Ureter (tissue), 1 donor: ENCODE measurements at regions not wholly inside any gene's neighbourhood (a gene's known extent, or its start where the extent isn't known, plus 50 kb on each side); places are given as distances from the start of the nearest gene placed in this dataset.

ENCODE experiments used
- DNase-seq: peaks from one replicate; pipeline ENCODE4 v3.0.0-alpha.2; 2020; ENCODE audit warnings: low spot score
- donor health status: DM: yes; HTN: yes; CAD: no.

DNA sequence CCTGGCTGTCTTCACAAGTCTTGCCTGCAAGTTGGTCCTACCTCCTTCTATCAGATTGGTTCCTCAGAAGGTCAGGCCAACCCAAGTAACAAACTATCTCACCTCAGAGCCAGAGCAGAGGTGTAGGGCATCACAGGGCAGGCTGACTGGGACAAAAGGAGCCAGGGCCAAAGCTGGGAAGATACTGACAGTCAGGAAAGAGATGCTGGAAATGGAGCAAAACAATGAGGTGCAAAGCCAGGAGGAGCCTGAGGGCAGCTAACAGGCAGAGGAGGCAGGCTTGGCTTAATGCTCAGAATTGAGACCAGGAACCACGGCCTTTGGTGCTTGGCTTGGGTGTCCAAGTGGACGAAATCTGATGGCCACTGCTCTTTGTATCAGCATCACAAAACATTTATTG, 68.4 kb upstream of the PNMA1 start:
- no peak for DNase-seq

DNA sequence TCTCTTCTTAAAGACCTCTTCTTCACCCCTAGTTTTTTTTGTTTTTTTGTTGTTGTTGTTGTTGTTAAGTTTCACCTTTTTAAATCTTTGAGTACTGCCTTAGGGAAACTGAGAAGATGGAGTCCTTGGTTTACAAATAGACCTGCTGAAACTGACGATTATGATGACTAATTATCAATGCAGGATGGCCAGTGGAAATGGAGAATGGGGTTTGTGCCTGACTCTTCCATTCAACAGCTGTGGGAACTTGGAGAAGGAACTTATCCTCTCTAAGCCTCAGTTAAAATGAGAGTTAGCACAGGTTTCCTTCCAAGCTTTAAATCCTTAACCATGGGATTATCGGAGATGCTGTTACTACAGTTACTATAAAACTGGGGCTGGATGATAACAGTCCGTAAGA, 66.7 kb upstream of the PNMA1 start:
- DNase-seq = no peak

DNA sequence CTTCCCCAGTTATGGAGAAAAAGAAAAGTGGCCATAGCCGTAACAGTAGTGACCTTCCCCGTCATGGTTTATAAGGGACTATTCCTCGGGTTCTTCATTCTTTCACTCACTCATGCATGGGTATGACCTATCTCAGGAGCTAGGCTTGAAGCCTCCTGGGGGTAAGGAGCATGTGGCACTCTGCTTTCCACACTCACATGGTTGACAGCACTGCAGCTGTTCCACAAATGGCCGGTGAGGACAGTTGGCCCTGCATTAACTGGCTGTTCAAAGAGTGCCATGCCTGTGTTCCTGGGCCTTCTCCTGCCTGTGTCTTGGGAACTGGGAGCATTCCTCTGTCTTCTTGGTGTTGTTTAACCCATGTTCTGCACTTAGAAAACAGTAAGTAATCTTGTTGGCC, 66.2 kb upstream of the PNMA1 start:
- DNase-seq = no peak

DNA sequence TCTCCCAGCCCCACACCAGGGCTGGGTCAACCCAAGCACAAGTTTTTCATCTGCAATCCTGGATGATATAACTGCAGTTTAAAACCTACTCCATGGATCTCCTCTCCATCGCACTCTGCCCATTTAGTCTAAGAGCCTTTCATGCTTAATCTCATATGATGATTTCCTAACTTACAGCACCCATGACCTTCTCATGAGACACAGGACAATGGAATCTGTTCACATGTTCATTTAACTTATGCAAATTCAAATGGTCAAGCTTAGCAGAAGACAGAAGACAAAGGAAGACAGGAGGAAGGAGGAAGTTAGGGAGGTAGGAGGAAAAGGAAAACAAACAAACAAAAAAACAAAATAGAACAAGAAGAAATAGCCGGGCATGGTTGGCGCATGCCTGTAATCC, 64.6 kb upstream of the PNMA1 start:
- DNase-seq = no peak

DNA sequence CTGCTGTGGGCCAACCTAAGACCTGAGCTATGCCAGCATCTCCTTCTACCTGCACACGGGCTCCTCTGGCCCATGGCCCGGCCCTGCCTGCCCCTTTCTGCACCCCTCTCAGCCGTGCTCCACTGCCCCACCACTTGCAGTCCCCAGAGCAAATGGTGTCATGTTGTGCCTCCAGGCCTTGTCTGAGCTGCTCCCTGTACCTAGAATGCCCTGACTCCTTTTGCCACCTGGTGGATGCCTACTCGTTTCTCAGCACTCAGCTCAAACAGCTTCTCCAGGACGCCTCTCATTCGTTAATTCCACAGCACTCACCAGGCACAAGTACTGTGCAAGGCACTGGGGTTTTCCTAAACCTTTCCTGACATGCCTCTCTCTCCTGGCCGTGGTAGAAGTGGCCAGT, 63.2 kb upstream of the PNMA1 start:
- no peak for DNase-seq

DNA sequence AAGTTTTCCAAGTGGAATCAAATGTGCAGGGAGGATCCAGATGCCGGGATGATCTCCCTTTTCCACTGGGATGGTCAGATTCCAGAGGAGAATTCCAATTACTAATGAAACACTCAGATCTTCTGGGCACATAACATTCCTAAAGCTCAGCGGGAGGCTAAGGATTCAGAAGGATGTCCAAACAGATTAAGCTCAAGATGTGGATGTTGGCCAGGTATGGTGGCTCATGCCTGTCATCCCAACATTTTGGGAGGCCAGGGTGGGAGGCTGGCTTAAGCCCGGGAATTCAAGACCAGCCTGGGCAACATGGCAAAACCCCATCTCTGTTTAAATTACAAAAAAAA, 62.0 kb upstream of the PNMA1 start:
- DNase-seq = no peak

DNA sequence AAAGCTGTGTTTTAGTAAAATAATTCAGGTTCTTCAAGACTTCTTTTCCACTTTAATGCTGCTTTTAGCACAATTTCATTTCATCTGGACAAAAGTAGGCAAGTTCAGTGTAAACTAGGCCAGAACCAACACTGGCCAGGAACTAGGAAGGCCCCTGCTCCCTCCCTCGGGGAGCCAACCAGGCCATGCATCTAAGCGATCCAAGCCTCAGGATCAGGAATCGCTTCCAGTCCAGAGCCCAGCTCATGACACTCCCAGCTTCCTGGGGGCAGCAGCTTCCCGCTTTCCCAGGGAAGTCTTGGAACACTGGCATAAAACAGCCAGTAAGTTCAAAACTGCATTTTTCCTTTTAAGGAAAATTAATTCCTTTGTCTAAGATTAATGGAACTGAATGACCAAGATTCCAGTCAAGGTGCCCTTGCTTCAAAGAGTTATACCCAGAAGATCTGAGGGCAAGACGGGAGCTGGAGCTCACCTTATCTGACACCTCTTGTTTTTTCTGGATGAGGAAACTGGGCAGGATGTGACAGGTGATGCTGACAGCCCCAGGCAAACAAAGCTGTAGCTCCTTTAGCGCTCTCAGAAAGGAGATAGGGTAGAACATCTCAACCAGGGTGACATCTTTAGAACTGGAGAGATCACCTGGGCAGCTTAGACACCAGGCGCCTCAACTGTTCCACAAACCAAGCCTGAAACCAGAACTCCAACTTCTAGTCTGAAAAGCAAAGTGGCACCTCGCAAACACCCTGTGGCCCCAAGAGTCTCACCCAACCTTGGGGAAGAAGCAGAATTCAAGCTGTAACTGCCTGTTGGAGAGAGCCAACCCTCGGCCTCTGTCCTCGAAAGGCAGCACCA, 61.4 kb upstream of the PNMA1 start:
- no peak for DNase-seq

DNA sequence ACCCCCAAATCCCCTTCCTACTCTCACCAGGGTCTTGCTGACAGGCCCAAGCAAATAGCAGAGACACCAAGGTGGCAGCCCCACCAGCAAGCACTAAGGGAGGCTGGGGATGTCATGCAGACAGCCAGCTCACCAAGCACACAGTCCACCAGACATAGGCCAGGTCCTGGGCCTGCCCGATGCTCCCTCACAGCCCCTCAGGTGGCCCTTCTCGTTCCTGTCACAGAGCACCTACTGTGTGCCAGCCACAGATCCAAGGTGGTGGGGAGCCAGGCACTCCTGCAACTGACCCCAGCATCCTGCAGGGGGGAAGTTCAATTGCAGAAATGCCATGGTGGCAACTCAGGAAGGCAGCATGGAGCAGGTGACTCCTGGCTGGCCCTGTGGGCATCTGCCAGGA, 60.5 kb upstream of the PNMA1 start:
- DNase-seq = no peak

DNA sequence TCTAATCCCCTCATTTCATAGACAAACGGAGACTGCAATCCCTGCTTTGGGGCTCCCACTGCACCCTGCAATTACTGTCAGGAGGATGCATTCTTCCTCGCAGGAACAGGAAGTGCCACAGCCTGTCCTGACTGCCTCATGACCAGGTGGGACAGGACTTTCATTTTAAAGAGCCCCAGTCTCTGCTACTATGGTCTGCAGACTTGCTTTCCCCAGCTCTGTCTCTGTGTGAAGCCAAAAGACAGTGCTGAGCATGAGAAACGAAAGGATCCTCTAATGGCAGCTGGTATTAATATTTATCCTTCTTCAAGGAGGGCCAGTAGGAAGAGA, 60.0 kb upstream of the PNMA1 start:
- DNase-seq = no peak

DNA sequence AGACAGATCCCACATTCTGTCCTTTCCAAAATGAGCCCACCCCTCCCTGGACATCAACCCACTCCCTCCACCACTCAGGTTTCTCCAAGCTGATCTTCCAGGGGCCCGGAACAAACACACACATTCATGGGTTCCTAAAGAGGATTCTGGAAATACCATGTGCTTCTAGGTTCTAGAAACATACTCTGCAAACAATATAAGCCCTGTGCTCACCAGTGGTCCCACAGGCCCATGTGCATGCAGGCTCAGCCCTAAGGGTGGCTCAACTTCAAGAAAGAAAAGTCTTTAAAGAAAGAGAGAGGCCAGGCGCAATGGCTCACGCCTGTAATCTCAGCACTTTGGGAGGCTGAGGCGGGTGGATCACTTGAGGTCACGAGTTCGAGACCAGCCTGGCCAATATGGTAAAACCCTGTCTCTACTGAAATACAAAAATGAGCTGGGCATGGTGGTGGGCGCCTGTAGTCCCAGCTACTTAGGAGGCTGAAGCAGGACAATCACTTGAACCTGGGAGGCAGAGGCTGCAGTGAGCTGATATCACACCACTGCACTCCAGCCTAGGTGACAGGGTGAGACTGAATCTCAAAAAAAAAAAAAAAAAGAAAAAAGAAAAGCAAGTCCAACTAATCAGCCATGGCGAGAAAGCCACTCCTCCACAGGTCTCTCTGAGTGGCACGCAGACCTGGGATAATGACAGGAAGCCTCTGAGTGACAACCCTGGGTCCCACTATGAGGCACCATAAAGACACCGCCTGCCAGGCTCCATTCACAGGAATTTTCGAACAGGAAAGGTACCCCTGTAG, 59.5 kb upstream of the PNMA1 start:
- no peak for DNase-seq

DNA sequence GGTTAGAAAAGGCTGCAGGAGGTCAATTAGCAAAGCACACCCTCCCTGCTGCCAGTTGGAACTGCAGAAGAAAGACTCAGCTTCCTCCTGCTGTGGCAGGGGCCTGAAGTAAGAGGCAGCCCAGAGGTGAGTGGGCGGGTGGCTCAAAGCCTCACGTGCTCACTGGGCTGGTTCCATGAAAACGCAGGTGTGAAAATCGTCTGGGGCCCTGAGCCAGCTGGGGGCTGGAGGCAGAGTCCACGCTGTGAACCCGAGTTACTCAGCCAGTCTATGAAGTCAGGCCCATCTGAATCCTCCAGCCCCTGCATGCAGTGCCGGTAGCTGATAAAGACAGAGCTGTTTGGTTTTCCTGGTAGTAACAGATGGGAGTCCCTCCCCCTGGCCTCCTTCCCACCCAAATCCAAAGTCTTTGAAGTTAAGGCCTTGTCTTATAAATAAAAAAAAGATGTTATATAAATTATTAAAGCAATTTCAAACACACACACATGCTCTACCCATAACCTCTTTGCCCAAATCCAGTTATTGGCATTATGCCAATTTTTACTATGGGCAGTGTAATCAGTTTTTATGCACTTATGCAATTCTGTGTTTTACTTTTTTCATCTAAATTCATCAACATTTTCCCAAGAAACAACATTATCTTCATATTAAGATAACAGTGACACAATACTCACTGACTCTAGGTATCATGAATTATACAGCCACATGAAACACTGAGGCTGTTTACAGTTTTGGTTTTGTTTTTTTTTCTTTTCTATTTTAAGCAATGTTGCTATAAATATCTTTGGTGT, 57.9 kb upstream of the PNMA1 start:
- DNase-seq = peak; percentile 66

DNA sequence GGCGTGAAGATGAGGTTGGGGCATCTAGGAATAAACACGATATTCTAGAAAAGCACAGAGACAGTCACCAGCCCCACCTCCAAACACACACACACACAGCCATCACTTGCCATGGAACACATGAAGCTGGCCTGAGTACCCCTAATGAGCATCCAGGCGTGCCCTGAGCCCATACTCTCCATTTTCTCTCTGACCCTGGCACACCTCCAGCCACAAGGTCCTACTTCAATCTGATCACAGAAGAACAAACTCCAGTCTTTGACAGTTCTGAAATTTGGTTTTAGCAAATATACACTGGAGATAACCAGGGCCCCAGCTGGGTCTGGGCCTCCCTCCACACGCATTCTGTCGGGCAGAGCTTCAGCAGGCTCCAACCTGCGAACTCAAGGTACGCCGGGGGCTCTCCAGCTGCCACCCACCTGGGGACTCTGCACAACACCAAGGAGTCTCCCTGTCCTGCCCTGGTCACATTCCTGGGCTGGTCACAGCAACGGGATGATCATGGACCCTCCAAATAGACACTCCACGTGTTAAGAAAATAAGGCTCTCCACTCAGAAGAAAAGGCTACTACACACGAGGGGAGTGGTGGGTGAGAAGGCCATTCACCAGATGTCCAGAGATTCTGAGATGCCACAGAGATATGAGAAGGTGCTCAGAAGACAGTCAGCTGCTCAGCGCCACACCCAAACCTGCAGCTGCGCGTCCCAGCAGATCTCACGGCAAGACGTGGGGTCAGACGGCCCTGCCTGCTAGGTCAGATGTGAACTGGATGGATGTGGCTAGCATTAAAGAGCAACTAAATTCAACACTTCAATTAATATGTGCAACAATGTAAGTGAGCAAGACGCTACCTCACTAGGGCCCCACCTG, 57.0 kb upstream of the PNMA1 start:
- DNase-seq = no peak

DNA sequence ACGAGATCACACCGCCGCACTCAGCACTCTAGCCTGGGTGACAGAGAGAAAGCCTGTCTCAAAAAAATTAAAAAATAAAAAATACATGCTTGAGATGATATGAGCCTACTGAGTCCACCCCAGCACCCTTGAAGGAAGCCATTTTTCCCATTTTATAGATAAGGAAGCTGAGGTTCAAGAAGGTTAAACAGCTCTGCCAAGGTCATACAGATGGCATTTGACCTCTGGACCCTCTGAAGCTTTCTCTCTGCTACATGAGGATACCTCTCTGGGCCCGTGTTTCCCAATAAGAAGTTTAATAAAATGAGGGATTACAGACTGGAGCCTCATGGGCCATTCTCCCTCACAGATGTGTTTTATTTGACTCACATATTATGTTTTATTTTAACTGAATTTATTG, 53.9 kb upstream of the PNMA1 start:
- no peak for DNase-seq

DNA sequence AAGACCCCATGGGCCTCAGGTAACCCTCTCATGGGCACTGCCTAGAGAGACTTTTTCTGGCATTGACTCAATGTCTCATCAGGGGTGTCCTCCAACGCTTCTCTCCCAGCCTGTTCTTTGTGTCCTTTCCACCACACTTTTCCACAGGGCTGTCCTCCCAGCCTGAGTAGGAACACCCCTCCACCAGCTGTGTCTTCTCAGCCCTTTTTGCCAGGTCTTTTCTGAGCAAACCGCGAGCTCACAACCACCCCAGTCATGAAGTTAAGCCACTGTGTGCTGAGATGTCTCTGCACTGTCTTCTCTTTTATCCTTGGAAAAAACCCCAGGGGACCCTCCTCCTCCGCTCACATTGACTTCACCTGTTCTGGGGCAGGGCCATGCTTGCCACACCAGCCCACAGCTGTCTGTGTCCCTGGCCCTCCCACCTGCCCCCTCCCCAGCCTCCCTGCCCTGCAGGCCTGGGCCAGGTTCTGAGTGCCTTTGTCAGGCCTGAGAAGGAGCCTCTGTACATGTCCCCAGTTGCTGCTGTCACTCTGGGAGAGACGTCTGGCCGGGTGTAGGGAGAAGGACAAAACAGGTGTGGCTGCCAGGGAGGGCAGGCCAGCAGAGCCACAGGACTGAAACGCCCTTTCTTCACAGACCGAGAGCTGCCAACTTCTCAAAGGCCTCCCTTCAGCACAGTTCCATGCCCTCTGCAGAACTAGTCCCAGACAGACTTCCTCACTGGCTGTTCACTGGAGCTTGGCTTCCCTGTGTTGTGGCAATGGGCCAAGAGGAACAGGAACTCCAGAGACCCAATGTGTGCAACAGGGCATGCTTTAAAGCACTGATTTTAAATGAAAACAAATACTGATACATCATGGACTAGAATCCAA, 50.5 kb upstream of the PNMA1 start:
- DNase-seq = peak; percentile 73
